Skeletal muscle cell (primary cell): ENCODE measurements at regions not wholly inside any gene's neighbourhood (a gene's known extent, or its start where the extent isn't known, plus 50 kb on each side); places are given as distances from the start of the nearest gene placed in this dataset.
"Not testable (repeated sequence)": the region's sequence is repeated elsewhere in the genome, so short reads cannot be mapped to it uniquely, and the experiment has no call there.

Source experiments
- DNase-seq: peaks from one replicate; pipeline ENCODE4 v3.0.0-alpha.2; 2010; ENCODE audit warnings: low read depth
- H3K4me3 ChIP-seq: 2 replicates; pipeline ENCODE4 v1.5.1; 2011; ENCODE audit warnings: low read depth, mild to moderate bottlenecking, control low read depth, low read length, moderate library complexity

- DNase-seq = no peak
- no peak overlapping the region for H3K4me3 ChIP-seq
Measured at GRCh38 chr13:71237332-71237731, 629.7 kb downstream of the DACH1 start.

GRCh38 chr13:71219698-71220415, 647.1 kb downstream of the DACH1 start:
- no peak overlapping the region for H3K4me3 ChIP-seq
- no peak for DNase-seq

GRCh38 chr13:71218960-71219359, 648.0 kb downstream of the DACH1 start:
- no peak overlapping the region for H3K4me3 ChIP-seq

GRCh38 chr13:71217827-71218226, 649.2 kb downstream of the DACH1 start:
- no peak overlapping the region for H3K4me3 ChIP-seq
- no peak for DNase-seq

More at GRCh38 chr13:71218960-71219359, 648.0 kb downstream of the DACH1 start:
- no peak for DNase-seq

- DNase-seq = no peak
- H3K4me3 ChIP-seq = no peak overlapping the region
Measured at GRCh38 chr13:71214821-71215220, 652.2 kb downstream of the DACH1 start.

GRCh38 chr13:71214357-71214756, 652.6 kb downstream of the DACH1 start:
- DNase-seq = no peak
- no peak overlapping the region for H3K4me3 ChIP-seq

GRCh38 chr13:71213252-71213821, 653.7 kb downstream of the DACH1 start:
- H3K4me3 ChIP-seq = no peak overlapping the region
- no peak for DNase-seq

- no peak overlapping the region for H3K4me3 ChIP-seq
- DNase-seq = no peak
Measured at GRCh38 chr13:71210861-71211260, 656.1 kb downstream of the DACH1 start.

- no peak for DNase-seq
- H3K4me3 ChIP-seq = no peak overlapping the region
Measured at GRCh38 chr13:71209217-71209616, 657.8 kb downstream of the DACH1 start.

- not testable (repeated sequence) for DNase-seq
Measured at GRCh38 chr13:71184583-71184982, 682.4 kb downstream of the DACH1 start.

GRCh38 chr13:71183352-71183751, 683.7 kb downstream of the DACH1 start:
- DNase-seq, H3K4me3 ChIP-seq: not testable (repeated sequence)

More at GRCh38 chr13:71184583-71184982, 682.4 kb downstream of the DACH1 start:
- not testable (repeated sequence) for H3K4me3 ChIP-seq

- H3K4me3 ChIP-seq = no peak overlapping the region
- no peak for DNase-seq
Measured at GRCh38 chr13:71171740-71172139, 695.3 kb downstream of the DACH1 start.

GRCh38 chr13:71169180-71169579, 697.8 kb downstream of the DACH1 start:
- no peak overlapping the region for H3K4me3 ChIP-seq

GRCh38 chr13:71156550-71156949, 710.5 kb downstream of the DACH1 start:
- no peak for DNase-seq

More at GRCh38 chr13:71169180-71169579, 697.8 kb downstream of the DACH1 start:
- no peak for DNase-seq

GRCh38 chr13:71149498-71150363, 717.3 kb downstream of the DACH1 start:
- H3K4me3 ChIP-seq = no peak overlapping the region
- DNase-seq = no peak

More at GRCh38 chr13:71156550-71156949, 710.5 kb downstream of the DACH1 start:
- no peak overlapping the region for H3K4me3 ChIP-seq

- H3K4me3 ChIP-seq = no peak overlapping the region
- no peak for DNase-seq
Measured at GRCh38 chr13:71149046-71149445, 718.0 kb downstream of the DACH1 start.

GRCh38 chr13:71148396-71148795, 718.6 kb downstream of the DACH1 start:
- no peak for DNase-seq
- no peak overlapping the region for H3K4me3 ChIP-seq

GRCh38 chr13:71144883-71145282, 722.1 kb downstream of the DACH1 start:
- H3K4me3 ChIP-seq = no peak overlapping the region
- no peak for DNase-seq

- no peak for DNase-seq
- H3K4me3 ChIP-seq = no peak overlapping the region
Measured at GRCh38 chr13:71137101-71137500, 729.9 kb downstream of the DACH1 start.

- no peak overlapping the region for H3K4me3 ChIP-seq
- no peak for DNase-seq
Measured at GRCh38 chr13:71124230-71124629, 742.8 kb downstream of the DACH1 start.
